ENCODE measurements at regions not wholly inside any gene's neighbourhood (a gene's known extent, or its start where the extent isn't known, plus 50 kb on each side); places are given as distances from the start of the nearest gene placed in this dataset.
A peak's percentile ranks its signal among the peaks of the same experiment; 100 is the strongest.

- CTCF ChIA-PET, result interaction anchor here (0.8 to 4.5 kb wide), 10 partner anchors 13 to 506 kb away, joined by 3 to 30 read pairs (median 4); no protein-coding TSS in a partner anchor
- peak; percentile 40 for DNase-seq (ENCODE audit: extremely low spot score)
- POLR2A ChIA-PET, result no interaction called here
- peak; percentile 44 for TF ChIP-seq CTCF (IDR thresholded peaks at IDR 0.05; ENCODE audit: control extremely low read depth, extremely low read depth, low read depth, missing control alignments)
These were observed 108.1 kb downstream of the DHX15 start for GRCh38 chr4:24476282-24476681.

DNA sequence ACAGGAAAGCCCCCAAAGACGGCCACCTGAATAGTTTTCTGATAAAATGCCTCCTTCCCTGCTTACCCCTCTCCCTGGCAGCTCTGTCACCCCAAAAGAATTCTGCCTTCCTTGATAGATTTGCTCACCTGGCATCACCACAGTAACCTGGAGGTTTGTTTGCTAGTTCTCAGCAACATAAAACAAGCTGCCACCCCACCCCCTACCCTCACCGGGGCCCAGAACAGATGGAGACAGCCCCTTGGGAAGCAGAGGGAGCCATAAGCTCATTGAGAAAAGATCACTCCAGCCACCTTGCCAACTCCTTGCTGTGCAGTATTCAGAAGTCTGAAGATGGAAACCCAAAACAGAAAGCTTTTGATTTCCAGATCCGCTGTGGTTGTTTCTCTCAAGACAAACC lies 108.6 kb downstream of the DHX15 start:
- no peak for DNase-seq (ENCODE audit: extremely low spot score)
- no peak for TF ChIP-seq CTCF (IDR thresholded peaks at IDR 0.05; ENCODE audit: control extremely low read depth, extremely low read depth, low read depth, missing control alignments)
- ChIA-PET POLR2A (no interaction called here), CTCF (interaction anchor here (0.8 to 4.5 kb wide), 11 partner anchors 9 to 507 kb away, joined by 3 to 30 read pairs (median 4); no protein-coding TSS in a partner anchor)

GRCh38 chr4:24473309-24473721 lies 111.0 kb downstream of the DHX15 start:
- no peak for TF ChIP-seq CTCF (IDR thresholded peaks at IDR 0.05; ENCODE audit: control extremely low read depth, extremely low read depth, low read depth, missing control alignments)
- ChIA-PET POLR2A (no interaction called here), CTCF (interaction anchor here (0.7 to 1.7 kb wide), 6 partner anchors 9 to 1576 kb away, joined by 3 to 8 read pairs (median 4); no protein-coding TSS in a partner anchor)
- no peak for DNase-seq (ENCODE audit: extremely low spot score)

DNA sequence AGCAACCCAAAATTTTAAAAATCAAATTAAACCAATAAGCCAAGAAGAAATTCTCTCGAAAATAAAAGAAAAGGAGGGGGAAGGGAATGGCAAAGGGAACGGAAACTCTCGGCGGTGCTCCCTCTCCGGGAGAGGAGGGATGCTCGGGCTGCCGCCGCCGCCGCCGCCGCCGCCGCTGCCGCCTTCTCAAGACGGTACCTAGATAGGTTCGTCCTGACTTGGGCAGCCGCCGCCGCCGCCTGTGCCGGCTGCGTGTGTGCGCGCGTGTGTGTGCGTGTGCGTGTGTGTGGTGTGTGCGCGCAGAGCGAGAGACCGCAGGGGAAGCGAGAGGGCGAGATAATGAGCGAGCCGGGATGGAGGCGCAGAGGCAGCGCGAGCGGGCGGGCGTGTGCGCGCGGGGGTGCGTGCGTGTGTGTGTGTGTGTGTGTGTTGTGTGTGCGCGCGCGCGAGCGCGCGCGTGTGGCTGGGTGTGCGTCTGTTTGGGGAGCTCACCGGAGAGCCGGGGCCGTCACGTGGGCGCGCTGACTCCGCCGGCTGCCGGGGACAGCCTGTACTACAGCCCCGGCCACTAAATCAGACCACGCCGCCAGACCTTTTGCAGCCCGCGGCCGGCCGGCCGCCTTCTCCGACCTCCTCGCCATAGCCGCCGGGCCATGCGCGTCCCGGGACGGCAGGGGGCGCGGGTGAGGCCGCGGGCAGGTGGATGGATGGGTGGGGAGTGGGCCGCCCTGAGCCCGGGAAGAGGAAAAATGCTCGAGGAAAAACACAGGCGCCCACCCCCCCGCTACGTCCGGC lies 111.6 kb downstream of the DHX15 start:
- TF ChIP-seq CTCF (IDR thresholded peaks at IDR 0.05; ENCODE audit: control extremely low read depth, extremely low read depth, low read depth, missing control alignments), result peak; percentile 60
- DNase-seq (ENCODE audit: extremely low spot score), result peak; percentile 80
- ChIA-PET CTCF (interaction anchor here (1.3 to 1.7 kb wide), 3 partner anchors 12 to 1576 kb away, joined by 3 to 8 read pairs (median 7); no protein-coding TSS in a partner anchor), POLR2A (no interaction called here)

DNA sequence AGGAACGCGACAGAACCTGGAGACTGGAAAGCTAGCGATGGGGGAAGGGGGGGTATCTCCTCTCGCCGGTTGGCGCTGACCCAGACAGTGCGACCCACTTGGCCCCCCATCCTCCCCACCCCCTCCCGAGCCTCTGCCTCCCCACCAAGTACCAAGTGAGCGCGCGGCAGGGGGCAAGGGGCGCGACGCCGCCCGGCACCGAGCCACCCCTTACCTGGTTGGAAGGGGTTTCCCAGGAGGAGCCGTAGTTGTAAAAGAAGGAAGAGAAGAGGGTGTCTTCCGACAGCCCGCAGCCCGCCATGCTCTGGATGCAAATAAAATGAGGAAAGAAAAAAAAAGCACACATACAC lies 112.2 kb downstream of the DHX15 start:
- POLR2A ChIA-PET, result no interaction called here
- TF ChIP-seq CTCF (IDR thresholded peaks at IDR 0.05; ENCODE audit: control extremely low read depth, extremely low read depth, low read depth, missing control alignments), result no peak
- CTCF ChIA-PET, result interaction anchor here (1.3 to 1.6 kb wide), 2 partner anchors 11 to 1575 kb away, joined by 3 to 8 read pairs; no protein-coding TSS in a partner anchor
- DNase-seq (ENCODE audit: extremely low spot score), result no peak

GRCh38 chr4:24471486-24472160 lies 112.7 kb downstream of the DHX15 start:
- DNase-seq (ENCODE audit: extremely low spot score), result peak; percentile 29
- ChIA-PET CTCF (interaction anchor here (1.7 to 2.4 kb wide), 3 partner anchors 9 to 216 kb away, joined by 5 to 8 read pairs (median 7); no protein-coding TSS in a partner anchor), POLR2A (no interaction called here)
- no peak for TF ChIP-seq CTCF (IDR thresholded peaks at IDR 0.05; ENCODE audit: control extremely low read depth, extremely low read depth, low read depth, missing control alignments)
